ENCODE measurements at regions not wholly inside any gene's neighbourhood (a gene's known extent, or its start where the extent isn't known, plus 50 kb on each side); places are given as distances from the start of the nearest gene placed in this dataset.
"Not testable (repeated sequence)": the region's sequence is repeated elsewhere in the genome, so short reads cannot be mapped to it uniquely, and the experiment has no call there.

DNA sequence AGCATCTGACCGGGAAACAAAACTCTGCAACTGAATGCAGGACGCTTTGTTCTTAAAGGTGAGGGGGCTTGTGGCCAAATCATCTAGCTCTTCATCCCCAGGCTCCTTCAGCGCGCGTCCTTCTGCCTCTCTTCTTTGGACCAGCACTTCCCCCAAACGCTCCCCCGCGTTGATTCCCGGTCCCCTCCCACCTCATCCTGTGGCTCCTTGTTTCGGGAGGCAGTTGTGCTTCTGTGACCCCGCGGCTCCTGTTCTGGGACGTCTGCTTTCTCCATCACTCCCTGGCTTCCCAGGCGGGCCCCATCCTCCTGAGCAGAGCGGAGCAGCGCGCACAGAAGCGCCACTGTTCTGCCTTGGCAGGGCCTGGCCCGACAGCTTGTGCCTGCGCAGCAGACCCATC, 109.7 kb upstream of the ZNG1E start:
- H3K27me3 Mint-ChIP-seq (ENCODE audit: low read depth); H3K9me3 Mint-ChIP-seq; H3K4me3 Mint-ChIP-seq; intact Hi-C loops (cut with micrococcal nuclease); H3K4me1 Mint-ChIP-seq (ENCODE audit: low read depth); H3K36me3 Mint-ChIP-seq (ENCODE audit: low read depth); DNase-seq; CTCF ChIA-PET; H3K27ac Mint-ChIP-seq: not testable (repeated sequence)

DNA sequence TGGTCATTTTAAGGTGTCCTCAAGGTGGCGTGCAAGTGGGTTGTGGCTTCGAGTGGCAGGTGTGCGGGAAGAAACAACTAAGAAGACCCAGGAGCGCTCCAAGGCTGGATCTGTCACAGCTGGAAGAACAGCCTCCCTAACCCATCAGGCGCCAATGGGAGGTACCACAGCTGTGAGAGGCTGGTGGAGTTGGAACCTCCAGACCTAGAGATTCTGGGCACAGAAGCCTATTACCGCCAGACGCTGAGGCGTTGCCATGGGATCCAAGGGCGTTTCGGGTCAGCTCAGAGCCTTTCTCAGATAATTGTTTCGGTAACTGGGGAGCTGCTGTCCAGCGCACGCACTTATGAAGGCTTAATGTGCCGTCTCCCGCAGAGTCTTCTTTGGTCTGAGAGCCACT, 156.7 kb upstream of the ZNG1E start:
- H3K4me3 Mint-ChIP-seq; H3K36me3 Mint-ChIP-seq (ENCODE audit: low read depth); H3K9me3 Mint-ChIP-seq; CTCF ChIA-PET; H3K4me1 Mint-ChIP-seq (ENCODE audit: low read depth); H3K27me3 Mint-ChIP-seq (ENCODE audit: low read depth); H3K27ac Mint-ChIP-seq; intact Hi-C loops (cut with micrococcal nuclease); DNase-seq: not testable (repeated sequence)

DNA sequence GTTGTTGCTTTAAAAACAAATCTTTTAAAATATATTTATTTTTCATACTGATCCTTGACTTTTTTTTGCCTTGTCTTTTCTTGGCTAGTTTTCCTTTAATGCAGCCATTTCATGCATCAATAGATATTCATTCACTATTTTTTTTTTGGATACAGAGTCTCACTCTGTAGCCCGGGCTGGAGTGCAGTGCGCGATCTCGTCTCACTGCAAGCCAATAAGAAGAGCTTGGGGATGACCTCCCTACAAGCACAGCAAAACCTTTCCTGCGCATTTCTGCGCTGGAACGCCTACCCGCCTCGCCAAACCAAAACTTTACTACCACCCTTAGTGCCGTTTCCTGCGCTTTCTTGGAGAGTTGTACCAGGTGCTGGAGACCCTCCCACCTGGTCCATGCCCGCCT, 161.3 kb upstream of the ZNG1E start:
- H3K4me1 Mint-ChIP-seq (ENCODE audit: low read depth); DNase-seq; H3K9me3 Mint-ChIP-seq; intact Hi-C loops (cut with micrococcal nuclease); H3K36me3 Mint-ChIP-seq (ENCODE audit: low read depth); H3K27ac Mint-ChIP-seq; H3K27me3 Mint-ChIP-seq (ENCODE audit: low read depth); H3K4me3 Mint-ChIP-seq; CTCF ChIA-PET: not testable (repeated sequence)

DNA sequence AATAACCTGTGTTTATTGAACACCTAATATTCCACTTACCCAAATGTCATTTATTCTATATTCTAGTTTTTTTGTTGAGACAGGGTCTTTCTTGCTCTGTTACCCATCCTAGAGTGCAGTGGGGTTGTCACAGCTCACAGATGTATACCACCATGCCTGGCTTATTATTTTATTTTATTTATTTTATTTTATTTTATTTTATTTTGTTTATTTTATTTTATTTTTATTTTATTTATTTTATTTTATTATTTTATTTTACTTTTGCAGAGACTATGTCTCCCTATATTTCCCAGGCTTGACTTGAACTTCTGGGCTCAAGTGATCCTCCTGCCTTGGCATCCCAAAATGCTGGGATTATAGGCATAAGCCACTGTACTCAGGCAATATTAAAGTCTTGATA, 167.8 kb upstream of the ZNG1E start:
- H3K4me1 Mint-ChIP-seq (ENCODE audit: low read depth); H3K9me3 Mint-ChIP-seq; H3K27me3 Mint-ChIP-seq (ENCODE audit: low read depth); H3K36me3 Mint-ChIP-seq (ENCODE audit: low read depth); H3K4me3 Mint-ChIP-seq; H3K27ac Mint-ChIP-seq; intact Hi-C loops (cut with micrococcal nuclease); CTCF ChIA-PET; DNase-seq: not testable (repeated sequence)

DNA sequence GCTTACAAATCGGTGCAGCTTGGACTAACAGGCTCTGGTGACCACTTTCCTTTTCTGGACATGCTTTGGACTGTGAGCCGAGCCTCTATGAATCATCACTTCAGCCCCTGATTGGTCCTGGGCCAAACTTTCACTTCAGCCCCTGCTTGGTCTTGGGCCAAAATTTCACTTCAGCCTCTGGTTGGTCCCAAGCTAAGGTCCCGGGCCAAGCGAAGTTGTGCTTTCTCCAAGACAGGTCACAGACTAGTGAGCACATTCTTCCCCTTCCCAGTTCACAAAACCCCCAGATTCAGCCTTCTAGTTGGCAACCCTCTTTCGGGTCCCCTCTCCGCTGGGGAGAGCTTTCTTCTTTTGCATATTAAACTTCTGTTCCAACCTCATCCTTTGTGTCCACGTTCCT, 171.0 kb upstream of the ZNG1E start:
- H3K36me3 Mint-ChIP-seq (ENCODE audit: low read depth); H3K27ac Mint-ChIP-seq; CTCF ChIA-PET; intact Hi-C loops (cut with micrococcal nuclease); DNase-seq; H3K4me3 Mint-ChIP-seq; H3K4me1 Mint-ChIP-seq (ENCODE audit: low read depth); H3K27me3 Mint-ChIP-seq (ENCODE audit: low read depth); H3K9me3 Mint-ChIP-seq: not testable (repeated sequence)

DNA sequence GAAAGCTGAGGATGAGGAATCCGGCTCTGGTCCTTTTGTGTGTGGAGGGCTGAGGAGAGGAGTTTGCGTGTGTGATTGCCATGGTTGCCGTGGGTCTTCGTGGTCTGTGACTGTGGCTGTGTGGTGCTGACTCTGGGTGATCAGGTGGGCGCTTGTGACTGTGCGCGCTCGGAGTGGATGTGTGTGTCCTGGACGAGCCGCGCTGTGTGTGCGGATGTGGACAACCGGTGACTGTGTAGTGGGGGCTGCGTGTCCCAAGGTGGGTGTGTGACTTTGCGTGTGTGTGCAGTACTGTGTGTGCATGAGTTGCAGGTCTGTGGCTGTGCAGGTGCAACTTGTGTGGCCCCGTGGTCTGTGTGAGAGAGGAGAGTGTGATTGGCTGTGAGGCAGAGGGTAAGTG, 172.0 kb upstream of the ZNG1E start:
- H3K27ac Mint-ChIP-seq; H3K4me1 Mint-ChIP-seq (ENCODE audit: low read depth); intact Hi-C loops (cut with micrococcal nuclease); H3K27me3 Mint-ChIP-seq (ENCODE audit: low read depth); CTCF ChIA-PET; H3K9me3 Mint-ChIP-seq; H3K36me3 Mint-ChIP-seq (ENCODE audit: low read depth); H3K4me3 Mint-ChIP-seq; DNase-seq: not testable (repeated sequence)

DNA sequence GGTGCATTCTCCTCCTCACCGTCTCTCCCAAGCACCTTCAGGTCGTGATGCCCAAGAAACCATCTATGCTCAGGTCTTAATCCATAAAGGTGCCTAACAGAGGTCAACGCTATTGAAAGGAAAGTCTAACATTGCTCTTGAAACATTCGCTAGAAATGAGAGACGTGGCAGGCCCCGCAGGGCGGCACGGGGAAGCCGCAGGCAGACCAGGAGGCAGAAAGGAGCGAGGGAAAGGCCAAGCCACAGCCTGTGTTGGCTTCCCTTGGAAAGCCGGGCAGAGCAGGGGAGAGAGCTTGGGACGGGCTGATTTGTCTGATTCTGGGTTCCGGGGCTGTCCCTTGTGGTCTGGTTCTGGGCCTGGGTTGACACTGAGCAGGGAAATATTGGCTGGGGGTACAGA, 192.8 kb upstream of the ZNG1E start:
- H3K4me3 Mint-ChIP-seq; CTCF ChIA-PET; H3K27me3 Mint-ChIP-seq (ENCODE audit: low read depth); H3K27ac Mint-ChIP-seq; H3K4me1 Mint-ChIP-seq (ENCODE audit: low read depth); H3K9me3 Mint-ChIP-seq; intact Hi-C loops (cut with micrococcal nuclease); DNase-seq; H3K36me3 Mint-ChIP-seq (ENCODE audit: low read depth): not testable (repeated sequence)

DNA sequence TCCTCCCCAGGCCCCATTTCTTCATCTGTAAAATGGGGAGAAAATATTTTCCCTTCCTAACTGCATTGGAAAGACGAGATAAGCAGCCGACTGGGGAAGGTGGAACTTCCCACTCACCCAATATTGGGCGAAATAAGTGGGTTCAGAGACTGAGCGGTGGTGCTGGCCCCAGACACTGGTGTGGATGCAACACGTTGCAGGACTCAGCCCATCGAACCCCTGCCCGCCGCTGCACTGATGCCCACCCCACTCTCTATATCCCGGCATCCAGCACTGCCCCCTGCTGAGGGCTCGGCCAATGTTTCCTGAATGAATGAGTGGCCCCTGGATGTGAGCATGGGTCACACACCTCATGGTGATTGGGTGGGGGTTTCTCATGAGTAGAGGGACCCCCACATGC, 194.4 kb upstream of the ZNG1E start:
- CTCF ChIA-PET; H3K36me3 Mint-ChIP-seq (ENCODE audit: low read depth); DNase-seq; H3K4me1 Mint-ChIP-seq (ENCODE audit: low read depth); intact Hi-C loops (cut with micrococcal nuclease); H3K4me3 Mint-ChIP-seq; H3K9me3 Mint-ChIP-seq; H3K27ac Mint-ChIP-seq; H3K27me3 Mint-ChIP-seq (ENCODE audit: low read depth): not testable (repeated sequence)

DNA sequence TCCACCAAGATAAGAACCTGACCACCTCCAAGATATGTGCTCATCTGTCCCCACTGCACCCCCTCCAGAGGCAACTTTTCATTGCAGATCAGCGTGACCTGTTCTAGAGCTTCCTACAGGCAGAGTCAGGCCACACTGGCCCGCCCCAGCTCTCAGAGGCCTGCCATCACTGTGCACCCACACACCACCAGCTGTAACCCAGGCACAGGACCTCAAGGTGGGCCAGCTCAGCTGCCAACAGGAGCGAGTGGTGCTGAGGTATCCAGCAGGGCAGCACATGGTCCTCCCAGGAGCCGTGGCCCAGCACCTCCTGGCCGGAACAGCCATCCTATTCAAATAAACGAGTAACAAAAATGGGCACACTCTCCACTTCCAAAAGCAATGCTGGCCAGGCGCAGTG, 189.9 kb upstream of the FOXD4L5 start:
- DNase-seq; H3K27me3 Mint-ChIP-seq (ENCODE audit: low read depth); CTCF ChIA-PET; H3K9me3 Mint-ChIP-seq; H3K4me3 Mint-ChIP-seq; H3K36me3 Mint-ChIP-seq (ENCODE audit: low read depth); H3K27ac Mint-ChIP-seq; H3K4me1 Mint-ChIP-seq (ENCODE audit: low read depth); intact Hi-C loops (cut with micrococcal nuclease): not testable (repeated sequence)

DNA sequence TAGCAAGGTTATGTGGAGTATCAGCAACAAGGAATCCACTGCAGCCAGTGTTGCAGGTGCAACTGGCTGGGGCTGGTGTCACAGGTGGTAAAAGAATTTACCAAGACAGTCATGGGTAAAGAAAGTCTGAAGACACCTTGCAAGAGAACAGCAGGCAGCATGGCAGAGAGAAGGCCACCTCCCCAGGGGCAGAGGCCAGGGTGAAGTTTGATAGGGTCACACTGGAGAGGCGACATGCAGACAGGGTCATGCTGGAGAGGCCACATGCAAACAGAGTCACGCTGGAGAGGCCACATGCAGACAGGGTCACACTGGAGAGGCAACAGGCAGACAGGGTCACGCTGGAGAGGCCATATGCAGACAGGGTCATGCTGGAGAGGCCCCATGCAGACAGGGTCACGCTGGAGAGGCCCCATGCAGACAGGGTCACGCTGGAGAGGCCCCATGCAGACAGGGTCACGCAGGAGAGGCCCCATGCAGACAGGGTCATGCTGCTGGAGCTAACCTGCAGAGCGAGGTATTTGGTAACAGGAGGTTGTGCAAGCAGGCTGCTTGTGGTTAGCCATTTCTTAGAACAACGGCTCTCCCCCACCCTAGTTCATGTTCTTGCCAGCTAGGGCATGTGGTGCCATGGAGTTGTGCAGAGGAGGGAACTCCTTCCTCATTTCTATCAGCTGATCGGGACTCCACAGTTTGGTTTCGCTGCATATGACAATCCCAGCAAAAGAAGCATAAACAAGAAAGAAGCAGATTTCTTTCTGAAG, 188.2 kb upstream of the FOXD4L5 start:
- H3K27me3 Mint-ChIP-seq (ENCODE audit: low read depth); H3K27ac Mint-ChIP-seq; CTCF ChIA-PET; DNase-seq; H3K4me1 Mint-ChIP-seq (ENCODE audit: low read depth); H3K36me3 Mint-ChIP-seq (ENCODE audit: low read depth); H3K4me3 Mint-ChIP-seq; H3K9me3 Mint-ChIP-seq; intact Hi-C loops (cut with micrococcal nuclease): not testable (repeated sequence)

DNA sequence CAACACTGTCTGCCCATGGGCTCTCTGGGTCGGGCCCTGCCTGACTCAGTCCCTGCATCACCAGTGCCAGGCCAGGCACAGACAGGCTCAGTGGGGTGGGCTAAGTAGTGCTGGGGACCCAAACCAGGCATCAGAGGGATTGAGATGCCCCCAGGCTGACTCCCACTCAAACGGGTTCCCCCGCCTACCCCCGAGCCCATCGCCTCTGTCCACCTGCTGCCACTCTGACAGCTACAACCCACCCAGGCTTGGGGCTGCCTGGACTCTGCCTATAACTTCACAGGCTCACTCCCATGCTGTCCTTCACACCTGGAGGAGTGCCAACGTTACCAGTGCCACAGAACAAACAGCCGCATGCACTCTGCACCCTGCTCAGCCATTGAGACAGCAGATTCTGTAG, 186.1 kb upstream of the FOXD4L5 start:
- intact Hi-C loops (cut with micrococcal nuclease); CTCF ChIA-PET; H3K27ac Mint-ChIP-seq; H3K36me3 Mint-ChIP-seq (ENCODE audit: low read depth); H3K27me3 Mint-ChIP-seq (ENCODE audit: low read depth); DNase-seq; H3K4me3 Mint-ChIP-seq; H3K9me3 Mint-ChIP-seq; H3K4me1 Mint-ChIP-seq (ENCODE audit: low read depth): not testable (repeated sequence)

DNA sequence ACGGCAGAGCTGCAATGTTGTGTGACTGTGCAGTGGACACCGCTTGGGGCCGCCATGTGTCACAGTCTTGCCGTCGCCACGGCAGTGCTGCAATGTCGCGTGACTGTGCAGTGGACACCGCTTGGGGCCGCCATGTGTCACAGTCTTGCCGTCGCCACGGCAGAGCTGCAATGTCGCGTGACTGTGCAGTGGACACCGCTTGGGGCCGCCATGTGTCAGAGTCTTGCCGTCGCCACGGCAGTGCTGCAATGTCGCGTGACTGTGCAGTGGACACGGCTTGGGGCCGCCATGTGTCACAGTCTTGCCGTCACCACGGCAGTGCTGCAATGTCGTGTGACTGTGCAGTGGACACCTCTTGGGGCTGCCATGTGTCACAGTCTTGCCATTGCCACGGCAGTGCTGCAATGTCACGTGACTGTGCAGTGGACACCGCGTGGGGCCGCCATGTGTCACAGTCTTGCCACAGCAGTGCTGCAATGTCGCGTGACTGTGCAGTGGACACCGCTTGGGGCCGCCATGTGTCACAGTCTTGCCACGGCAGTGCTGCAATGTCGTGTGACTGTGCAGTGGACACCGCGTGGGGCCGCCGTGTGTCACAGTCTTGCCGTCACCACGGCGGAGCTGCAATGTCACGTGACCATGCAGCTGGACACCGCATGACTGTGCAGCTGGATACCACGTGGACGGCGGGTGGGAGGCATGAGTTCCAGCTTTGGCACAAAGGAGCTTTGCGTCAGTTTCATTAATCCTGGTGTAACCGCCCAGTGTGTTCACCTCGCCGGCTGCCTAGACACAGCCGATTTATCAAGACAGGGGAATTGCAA, 182.1 kb upstream of the FOXD4L5 start:
- intact Hi-C loops (cut with micrococcal nuclease); H3K4me3 Mint-ChIP-seq; H3K27ac Mint-ChIP-seq; DNase-seq; H3K4me1 Mint-ChIP-seq (ENCODE audit: low read depth); H3K27me3 Mint-ChIP-seq (ENCODE audit: low read depth); H3K36me3 Mint-ChIP-seq (ENCODE audit: low read depth); CTCF ChIA-PET: not testable (repeated sequence)
- peaks cover 29% of the 10 kb centered on the region for H3K9me3 Mint-ChIP-seq

DNA sequence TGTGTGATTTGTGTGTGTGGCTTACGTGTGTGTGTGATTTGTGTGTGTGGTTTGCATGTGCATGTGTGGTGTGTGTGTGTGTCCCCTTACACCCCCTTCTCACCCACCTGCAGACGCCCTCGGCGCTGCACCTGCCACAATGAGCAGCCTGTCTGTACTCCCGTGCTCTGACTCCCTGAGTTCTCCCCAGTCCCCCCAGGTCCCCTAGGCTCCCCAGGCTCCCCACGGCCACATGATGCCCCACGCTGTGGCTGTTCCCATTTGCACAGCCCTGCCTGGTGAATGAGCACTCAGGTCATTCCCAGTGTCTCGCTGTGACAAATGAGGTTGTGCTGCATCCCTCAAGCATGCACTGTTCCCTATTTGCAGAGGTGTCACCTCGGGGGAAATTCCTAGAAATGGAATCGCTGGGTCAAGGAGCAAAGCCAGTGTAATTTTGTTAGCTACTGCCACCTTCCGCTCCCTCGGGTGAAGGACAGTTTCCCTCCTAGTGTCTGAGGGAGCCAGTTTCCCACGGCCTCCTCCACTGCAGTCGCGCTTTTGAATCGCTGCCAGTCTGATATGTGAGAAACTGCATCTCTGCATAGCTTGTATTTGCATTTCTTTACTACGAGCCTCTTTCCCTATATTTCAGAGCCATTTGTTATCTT, 180.4 kb upstream of the FOXD4L5 start:
- H3K27me3 Mint-ChIP-seq (ENCODE audit: low read depth); intact Hi-C loops (cut with micrococcal nuclease); H3K27ac Mint-ChIP-seq; H3K36me3 Mint-ChIP-seq (ENCODE audit: low read depth); H3K4me1 Mint-ChIP-seq (ENCODE audit: low read depth); H3K4me3 Mint-ChIP-seq; CTCF ChIA-PET; DNase-seq: not testable (repeated sequence)
- H3K9me3 Mint-ChIP-seq, result peaks cover 30% of the 10 kb centered on the region
